SK-N-SH treated with all-trans-retinoic acid at 6 μM for 48 hours (cell line): ENCODE measurements at regions not wholly inside any gene's neighbourhood (a gene's known extent, or its start where the extent isn't known, plus 50 kb on each side); places are given as distances from the start of the nearest gene placed in this dataset.

ENCODE experiments used
- ATAC-seq: fragments of 200-7000 bp; cut with Tn5 transposase; 3 replicates; pipeline ENCODE4 v1.9.1; 2020; ENCODE audit warnings: mild to moderate bottlenecking, moderate library complexity
- ARNTL ChIP-seq: fragments of 450-650 bp; formaldehyde crosslinking; IDR thresholded peaks from 2 replicates; pipeline ENCODE4 v1.5.0; 2020; ENCODE audit warnings: low read depth, mild to moderate bottlenecking, moderate library complexity, borderline replicate concordance
- BACH2 ChIP-seq: fragments of 250-450 bp; sonication (Bioruptor Pico); IDR thresholded peaks from 2 replicates; pipeline ENCODE4 v1.9.0; 2021; ENCODE audit warnings: mild to moderate bottlenecking, borderline replicate concordance
- CSDC2 ChIP-seq: fragments of 250-450 bp; sonication (Bioruptor Pico); IDR thresholded peaks from 2 replicates; pipeline ENCODE4 v1.5.0; 2020; ENCODE audit warnings: mild to moderate bottlenecking, moderate library complexity
- ESRRG ChIP-seq: fragments of 250-450 bp; sonication (Bioruptor Pico); IDR thresholded peaks from 2 replicates; pipeline ENCODE4 v1.6.1; 2021; ENCODE audit warnings: mild to moderate bottlenecking
- GLIS3 ChIP-seq: fragments of 250-450 bp; sonication (Bioruptor Pico); IDR thresholded peaks from 2 replicates; pipeline ENCODE4 v1.5.0; 2020; ENCODE audit warnings: mild to moderate bottlenecking, moderate library complexity
- ISL1 ChIP-seq: fragments of 250-450 bp; sonication (Bioruptor Pico); IDR thresholded peaks from 2 replicates; pipeline ENCODE4 v2.1.2; 2022; ENCODE audit warnings: mild to moderate bottlenecking, moderate library complexity
- OSR1 ChIP-seq: fragments of 250-450 bp; sonication (Bioruptor Pico); IDR thresholded peaks from 2 replicates; pipeline ENCODE4 v1.8.0; 2022; ENCODE audit warnings: moderate library complexity, mild to moderate bottlenecking, inconsistent platforms
- PPARA ChIP-seq: fragments of 250-450 bp; sonication (Bioruptor Pico); IDR thresholded peaks from 2 replicates; pipeline ENCODE4 v1.5.0; 2020; ENCODE audit warnings: mild to moderate bottlenecking, borderline replicate concordance
- RARB ChIP-seq: fragments of 250-450 bp; sonication (Bioruptor Pico); IDR thresholded peaks from 2 replicates; pipeline ENCODE4 v1.8.0; 2021; ENCODE audit warnings: mild to moderate bottlenecking, moderate library complexity
- SNAI2 ChIP-seq: fragments of 250-450 bp; sonication (Bioruptor Pico); IDR thresholded peaks from 2 replicates; pipeline ENCODE4 v1.5.0; 2020; ENCODE audit warnings: mild to moderate bottlenecking, moderate library complexity
- TCF4 ChIP-seq: fragments of 250-450 bp; sonication (Bioruptor Pico); IDR thresholded peaks from 2 replicates; pipeline ENCODE4 v1.8.0; 2021; ENCODE audit warnings: mild to moderate bottlenecking, moderate library complexity, borderline replicate concordance
- TOX ChIP-seq: fragments of 250-450 bp; sonication (Bioruptor Pico); IDR thresholded peaks from 2 replicates; pipeline ENCODE4 v1.8.0; 2021; ENCODE audit warnings: mild to moderate bottlenecking, moderate library complexity, borderline replicate concordance
- ZC3H10 ChIP-seq: fragments of 250-450 bp; sonication (Bioruptor Pico); IDR thresholded peaks from 2 replicates; pipeline ENCODE4 v1.5.1; 2021; ENCODE audit warnings: mild to moderate bottlenecking, moderate library complexity
- ZFP3 ChIP-seq: fragments of 250-450 bp; sonication (Bioruptor Pico); IDR thresholded peaks from 2 replicates; pipeline ENCODE4 v1.5.0; 2020; ENCODE audit warnings: mild to moderate bottlenecking, moderate library complexity
- ZFP30 ChIP-seq: fragments of 450-650 bp; formaldehyde crosslinking; IDR thresholded peaks from 2 replicates; pipeline ENCODE4 v1.5.0; 2022; ENCODE audit warnings: mild to moderate bottlenecking, moderate library complexity
- ZNF565 ChIP-seq: fragments of 450-650 bp; formaldehyde crosslinking; conservative IDR thresholded peaks from 2 replicates; pipeline ENCODE4 v1.5.0; 2020; ENCODE audit warnings: low read depth, mild to moderate bottlenecking, moderate library complexity
- ZNF70 ChIP-seq: fragments of 450-650 bp; formaldehyde crosslinking; IDR thresholded peaks from 2 replicates; pipeline ENCODE4 v1.5.0; 2020; ENCODE audit warnings: mild to moderate bottlenecking, moderate library complexity
- ZNF8 ChIP-seq: fragments of 450-650 bp; formaldehyde crosslinking; IDR thresholded peaks from 2 replicates; pipeline ENCODE4 v1.5.0; 2020; ENCODE audit warnings: mild to moderate bottlenecking, moderate library complexity
- TF ChIP-seq, protein P1 (sequence below): fragments of 250-450 bp; sonication (Bioruptor Pico); IDR thresholded peaks from 2 replicates; pipeline ENCODE4 v1.5.1; 2020; ENCODE audit warnings: low read depth, mild to moderate bottlenecking, moderate library complexity
- TF ChIP-seq, protein P2 (sequence below): fragments of 250-450 bp; sonication (Bioruptor Pico); IDR thresholded peaks from 2 replicates; pipeline ENCODE4 v1.8.0; 2020; ENCODE audit warnings: mild to moderate bottlenecking, moderate library complexity, borderline replicate concordance
- TF ChIP-seq, protein P3 (sequence below): fragments of 250-450 bp; sonication (Bioruptor Pico); IDR thresholded peaks from 2 replicates; pipeline ENCODE4 v1.5.0; 2020; ENCODE audit warnings: mild to moderate bottlenecking, moderate library complexity
- TF ChIP-seq, protein P4 (sequence below): fragments of 250-450 bp; sonication (Bioruptor Pico); IDR thresholded peaks from 2 replicates; pipeline ENCODE4 v1.5.1; 2021; ENCODE audit warnings: mild to moderate bottlenecking, moderate library complexity
- TF ChIP-seq, protein P5 (sequence below): fragments of 250-450 bp; sonication (Bioruptor Pico); IDR thresholded peaks from 2 replicates; pipeline ENCODE4 v1.8.0; 2021; ENCODE audit warnings: low read depth, mild to moderate bottlenecking, moderate library complexity, borderline replicate concordance

DNA sequence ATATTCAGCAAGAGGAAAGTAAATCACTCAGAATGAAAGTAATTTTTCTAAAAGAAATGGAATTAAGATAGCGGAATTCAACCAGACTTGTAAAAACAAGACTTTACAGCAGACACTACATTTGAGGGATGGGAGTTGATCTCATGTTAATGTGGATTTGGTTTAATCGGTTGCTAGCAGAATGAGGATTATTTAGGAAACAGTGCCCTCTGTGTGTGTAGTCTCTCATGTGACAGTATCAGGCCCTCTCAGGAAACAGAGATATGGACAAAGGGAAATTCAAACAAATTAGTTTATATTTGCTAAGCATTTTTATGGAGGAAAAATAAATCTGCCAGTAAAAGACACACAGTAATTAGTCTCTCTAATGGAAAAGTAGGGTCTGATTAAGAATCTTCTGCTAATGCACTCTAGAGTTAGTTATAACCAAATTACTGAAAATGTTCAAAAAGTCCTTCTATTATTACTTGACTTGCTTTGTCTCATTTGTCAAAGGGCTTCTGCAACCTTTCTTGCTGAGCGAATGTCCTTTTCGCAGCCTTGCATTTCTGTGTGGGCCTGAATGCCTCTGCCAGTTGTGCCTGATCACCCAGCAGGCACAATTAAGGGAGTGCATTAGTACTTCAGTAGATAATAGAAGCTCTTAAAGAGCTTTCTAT is 1282.3 kb upstream of the TENM3 start:
- TF ChIP-seq GLIS3 (CRISPR knock-in tag) (peak; percentile 44; the same call in 1 of the 2 replicates), ZNF70 (CRISPR knock-in tag) (no peak), ISL1 (CRISPR knock-in tag) (peak; percentile 97), ESRRG (peak; percentile 74; the same call in 1 of the 2 replicates), ZNF8 (no peak), RARB (CRISPR knock-in tag) (no peak), TOX (no peak), ZFP30 (CRISPR knock-in tag) (no peak), PPARA (CRISPR knock-in tag) (no peak), BACH2 (no peak), ARNTL (no peak), OSR1 (CRISPR knock-in tag) (no peak), SNAI2 (CRISPR knock-in tag) (0 out of 2 replicates have a peak, but pooled peaks have one; percentile 20), CSDC2 (CRISPR knock-in tag) (no peak), ZNF565 (CRISPR knock-in tag) (no peak), ZC3H10 (no peak), ZFP3 (CRISPR knock-in tag) (no peak), TCF4 (CRISPR knock-in tag) (peak; percentile 75)
- TF ChIP-seq, protein P1, sequence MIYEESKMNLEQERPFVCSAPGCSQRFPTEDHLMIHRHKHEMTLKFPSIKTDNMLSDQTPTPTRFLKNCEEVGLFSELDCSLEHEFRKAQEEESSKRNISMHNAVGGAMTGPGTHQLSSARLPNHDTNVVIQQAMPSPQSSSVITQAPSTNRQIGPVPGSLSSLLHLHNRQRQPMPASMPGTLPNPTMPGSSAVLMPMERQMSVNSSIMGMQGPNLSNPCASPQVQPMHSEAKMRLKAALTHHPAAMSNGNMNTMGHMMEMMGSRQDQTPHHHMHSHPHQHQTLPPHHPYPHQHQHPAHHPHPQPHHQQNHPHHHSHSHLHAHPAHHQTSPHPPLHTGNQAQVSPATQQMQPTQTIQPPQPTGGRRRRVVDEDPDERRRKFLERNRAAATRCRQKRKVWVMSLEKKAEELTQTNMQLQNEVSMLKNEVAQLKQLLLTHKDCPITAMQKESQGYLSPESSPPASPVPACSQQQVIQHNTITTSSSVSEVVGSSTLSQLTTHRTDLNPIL = peak; percentile 41; the same call in 1 of the 2 replicates
- TF ChIP-seq, protein P2, sequence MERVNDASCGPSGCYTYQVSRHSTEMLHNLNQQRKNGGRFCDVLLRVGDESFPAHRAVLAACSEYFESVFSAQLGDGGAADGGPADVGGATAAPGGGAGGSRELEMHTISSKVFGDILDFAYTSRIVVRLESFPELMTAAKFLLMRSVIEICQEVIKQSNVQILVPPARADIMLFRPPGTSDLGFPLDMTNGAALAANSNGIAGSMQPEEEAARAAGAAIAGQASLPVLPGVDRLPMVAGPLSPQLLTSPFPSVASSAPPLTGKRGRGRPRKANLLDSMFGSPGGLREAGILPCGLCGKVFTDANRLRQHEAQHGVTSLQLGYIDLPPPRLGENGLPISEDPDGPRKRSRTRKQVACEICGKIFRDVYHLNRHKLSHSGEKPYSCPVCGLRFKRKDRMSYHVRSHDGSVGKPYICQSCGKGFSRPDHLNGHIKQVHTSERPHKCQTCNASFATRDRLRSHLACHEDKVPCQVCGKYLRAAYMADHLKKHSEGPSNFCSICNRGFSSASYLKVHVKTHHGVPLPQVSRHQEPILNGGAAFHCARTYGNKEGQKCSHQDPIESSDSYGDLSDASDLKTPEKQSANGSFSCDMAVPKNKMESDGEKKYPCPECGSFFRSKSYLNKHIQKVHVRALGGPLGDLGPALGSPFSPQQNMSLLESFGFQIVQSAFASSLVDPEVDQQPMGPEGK (CRISPR knock-in tag) = no peak
- TF ChIP-seq, protein P3, sequence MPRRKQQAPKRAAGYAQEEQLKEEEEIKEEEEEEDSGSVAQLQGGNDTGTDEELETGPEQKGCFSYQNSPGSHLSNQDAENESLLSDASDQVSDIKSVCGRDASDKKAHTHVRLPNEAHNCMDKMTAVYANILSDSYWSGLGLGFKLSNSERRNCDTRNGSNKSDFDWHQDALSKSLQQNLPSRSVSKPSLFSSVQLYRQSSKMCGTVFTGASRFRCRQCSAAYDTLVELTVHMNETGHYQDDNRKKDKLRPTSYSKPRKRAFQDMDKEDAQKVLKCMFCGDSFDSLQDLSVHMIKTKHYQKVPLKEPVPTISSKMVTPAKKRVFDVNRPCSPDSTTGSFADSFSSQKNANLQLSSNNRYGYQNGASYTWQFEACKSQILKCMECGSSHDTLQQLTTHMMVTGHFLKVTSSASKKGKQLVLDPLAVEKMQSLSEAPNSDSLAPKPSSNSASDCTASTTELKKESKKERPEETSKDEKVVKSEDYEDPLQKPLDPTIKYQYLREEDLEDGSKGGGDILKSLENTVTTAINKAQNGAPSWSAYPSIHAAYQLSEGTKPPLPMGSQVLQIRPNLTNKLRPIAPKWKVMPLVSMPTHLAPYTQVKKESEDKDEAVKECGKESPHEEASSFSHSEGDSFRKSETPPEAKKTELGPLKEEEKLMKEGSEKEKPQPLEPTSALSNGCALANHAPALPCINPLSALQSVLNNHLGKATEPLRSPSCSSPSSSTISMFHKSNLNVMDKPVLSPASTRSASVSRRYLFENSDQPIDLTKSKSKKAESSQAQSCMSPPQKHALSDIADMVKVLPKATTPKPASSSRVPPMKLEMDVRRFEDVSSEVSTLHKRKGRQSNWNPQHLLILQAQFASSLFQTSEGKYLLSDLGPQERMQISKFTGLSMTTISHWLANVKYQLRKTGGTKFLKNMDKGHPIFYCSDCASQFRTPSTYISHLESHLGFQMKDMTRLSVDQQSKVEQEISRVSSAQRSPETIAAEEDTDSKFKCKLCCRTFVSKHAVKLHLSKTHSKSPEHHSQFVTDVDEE (CRISPR knock-in tag) = peak; percentile 93; the same call in 1 of the 2 replicates
- TF ChIP-seq, protein P4, sequence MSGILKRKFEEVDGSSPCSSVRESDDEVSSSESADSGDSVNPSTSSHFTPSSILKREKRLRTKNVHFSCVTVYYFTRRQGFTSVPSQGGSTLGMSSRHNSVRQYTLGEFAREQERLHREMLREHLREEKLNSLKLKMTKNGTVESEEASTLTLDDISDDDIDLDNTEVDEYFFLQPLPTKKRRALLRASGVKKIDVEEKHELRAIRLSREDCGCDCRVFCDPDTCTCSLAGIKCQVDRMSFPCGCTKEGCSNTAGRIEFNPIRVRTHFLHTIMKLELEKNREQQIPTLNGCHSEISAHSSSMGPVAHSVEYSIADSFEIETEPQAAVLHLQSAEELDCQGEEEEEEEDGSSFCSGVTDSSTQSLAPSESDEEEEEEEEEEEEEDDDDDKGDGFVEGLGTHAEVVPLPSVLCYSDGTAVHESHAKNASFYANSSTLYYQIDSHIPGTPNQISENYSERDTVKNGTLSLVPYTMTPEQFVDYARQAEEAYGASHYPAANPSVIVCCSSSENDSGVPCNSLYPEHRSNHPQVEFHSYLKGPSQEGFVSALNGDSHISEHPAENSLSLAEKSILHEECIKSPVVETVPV (CRISPR knock-in tag) = peak; percentile 83
- TF ChIP-seq, protein P5, sequence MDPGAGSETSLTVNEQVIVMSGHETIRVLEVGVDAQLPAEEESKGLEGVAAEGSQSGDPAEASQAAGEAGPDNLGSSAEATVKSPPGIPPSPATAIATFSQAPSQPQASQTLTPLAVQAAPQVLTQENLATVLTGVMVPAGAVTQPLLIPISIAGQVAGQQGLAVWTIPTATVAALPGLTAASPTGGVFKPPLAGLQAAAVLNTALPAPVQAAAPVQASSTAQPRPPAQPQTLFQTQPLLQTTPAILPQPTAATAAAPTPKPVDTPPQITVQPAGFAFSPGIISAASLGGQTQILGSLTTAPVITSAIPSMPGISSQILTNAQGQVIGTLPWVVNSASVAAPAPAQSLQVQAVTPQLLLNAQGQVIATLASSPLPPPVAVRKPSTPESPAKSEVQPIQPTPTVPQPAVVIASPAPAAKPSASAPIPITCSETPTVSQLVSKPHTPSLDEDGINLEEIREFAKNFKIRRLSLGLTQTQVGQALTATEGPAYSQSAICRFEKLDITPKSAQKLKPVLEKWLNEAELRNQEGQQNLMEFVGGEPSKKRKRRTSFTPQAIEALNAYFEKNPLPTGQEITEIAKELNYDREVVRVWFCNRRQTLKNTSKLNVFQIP (CRISPR knock-in tag) = no peak
- peak; percentile 33; the same call in 1 of the 3 replicates for ATAC-seq

DNA sequence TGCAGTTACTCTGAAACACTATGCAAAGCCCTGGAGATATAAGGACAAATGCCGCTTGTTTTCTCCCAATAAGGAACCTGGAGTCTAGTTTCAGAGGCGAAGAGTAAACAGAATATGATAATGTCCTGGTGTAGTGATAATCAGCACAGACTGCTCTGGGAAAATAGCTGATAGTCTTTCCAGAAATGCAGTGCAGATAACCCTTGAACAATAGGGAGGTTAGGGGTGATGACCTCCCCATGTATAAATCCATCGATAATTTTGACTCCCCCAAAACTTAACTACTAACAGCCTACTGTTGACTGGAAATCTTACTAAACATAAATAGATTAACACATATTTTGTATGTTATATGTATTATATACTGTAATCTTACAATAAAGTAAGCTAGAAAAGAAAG is 1280.9 kb upstream of the TENM3 start:
- TF ChIP-seq RARB (CRISPR knock-in tag) = no peak
- TF ChIP-seq, protein P5 (CRISPR knock-in tag) = no peak
- TF ChIP-seq CSDC2 (CRISPR knock-in tag) = no peak
- TF ChIP-seq TCF4 (CRISPR knock-in tag) = no peak
- no peak for TF ChIP-seq ZC3H10
- TF ChIP-seq, protein P3 (CRISPR knock-in tag) = no peak
- no peak for TF ChIP-seq ZFP30 (CRISPR knock-in tag)
- TF ChIP-seq, protein P4 (CRISPR knock-in tag) = no peak
- no peak for TF ChIP-seq TOX
- no peak for TF ChIP-seq BACH2
- no peak for TF ChIP-seq ZNF565 (CRISPR knock-in tag)
- no peak for TF ChIP-seq GLIS3 (CRISPR knock-in tag)
- no peak for TF ChIP-seq ESRRG
- ATAC-seq = no peak
